Hindlimb muscle (tissue), 1 donor: ENCODE measurements at regions not wholly inside any gene's neighbourhood (a gene's known extent, or its start where the extent isn't known, plus 50 kb on each side); places are given as distances from the start of the nearest gene placed in this dataset.
"Not testable (repeated sequence)": the region's sequence is repeated elsewhere in the genome, so short reads cannot be mapped to it uniquely, and the experiment has no call there.

Experiments
- DNase-seq: peaks from one replicate; pipeline ENCODE4 v3.0.0-alpha.2; 2013

DNA sequence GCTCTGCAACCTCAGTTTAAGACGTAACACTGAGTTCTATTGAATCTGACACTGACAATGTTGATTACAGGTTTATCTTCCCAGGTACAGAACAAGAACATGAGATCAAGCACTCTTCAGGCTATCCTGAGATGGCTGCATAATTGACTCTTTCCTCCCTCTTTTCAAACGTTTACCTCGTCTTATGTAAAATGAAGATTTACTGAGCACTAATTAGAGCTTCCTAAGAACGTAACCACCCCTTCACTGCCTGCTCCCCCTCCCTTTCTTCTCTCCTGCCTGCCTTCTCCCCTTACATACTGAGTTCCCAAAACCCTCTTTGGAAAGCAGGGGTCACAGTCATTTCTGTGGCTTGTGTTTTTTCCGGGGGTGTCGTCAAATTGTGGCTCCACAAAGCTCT lies 86.2 kb upstream of the ADCY2 start:
- DNase-seq = not testable (repeated sequence)

- not testable (repeated sequence) for DNase-seq
Measured at GRCh38 chr5:7310656-7311055, 85.3 kb upstream of the ADCY2 start.

- no peak for DNase-seq
Measured at GRCh38 chr5:7315118-7315517, 80.8 kb upstream of the ADCY2 start.

DNA sequence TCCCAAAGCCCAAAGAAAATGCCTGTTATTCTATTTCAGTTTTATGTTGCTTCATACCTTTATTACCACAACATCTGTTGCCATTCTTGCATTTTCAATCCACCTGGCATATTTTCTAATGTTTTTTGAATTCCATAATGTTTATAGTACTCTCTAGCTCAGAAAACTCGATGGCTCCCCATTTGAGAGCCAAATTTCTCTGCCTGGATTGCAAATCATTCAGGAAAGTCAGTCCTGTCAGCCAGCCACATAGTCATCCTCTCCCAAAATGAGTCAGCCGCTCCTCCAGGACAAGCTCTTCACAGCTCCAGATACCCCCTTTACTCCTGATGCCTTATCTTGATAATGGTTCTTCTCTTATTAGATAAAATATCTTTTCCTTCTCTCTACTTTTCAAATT lies 78.2 kb upstream of the ADCY2 start:
- DNase-seq = no peak

DNA sequence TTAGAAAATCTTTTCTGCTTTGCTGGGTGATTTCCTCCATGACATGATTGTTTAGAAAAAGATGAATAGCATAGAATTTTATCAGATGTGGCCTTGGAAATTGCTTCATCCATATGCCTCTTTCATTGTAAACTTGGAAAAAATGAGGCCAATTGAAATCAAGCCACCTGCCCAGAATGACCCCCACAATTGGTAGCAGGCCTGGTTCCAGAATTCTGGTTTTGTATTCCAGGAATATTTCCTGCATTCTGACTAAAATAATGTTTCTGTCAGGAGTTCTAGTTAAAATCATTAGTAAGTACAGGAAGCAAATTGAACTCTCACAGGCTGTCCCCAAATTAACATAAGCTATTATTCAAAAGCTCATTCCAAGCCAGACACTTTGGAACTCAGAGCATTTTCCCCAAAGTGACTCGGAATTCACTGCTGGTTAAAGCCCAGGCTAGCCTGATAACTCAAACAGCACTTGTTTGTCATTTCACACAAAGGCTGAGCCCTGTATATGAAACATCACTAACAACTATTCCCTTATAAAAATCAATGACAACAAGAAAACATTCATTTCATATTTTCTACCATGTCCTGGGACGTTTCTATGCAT lies 75.1 kb upstream of the ADCY2 start:
- DNase-seq = no peak

GRCh38 chr5:7321724-7322123 lies 74.2 kb upstream of the ADCY2 start:
- DNase-seq = no peak

- DNase-seq = no peak
Measured at GRCh38 chr5:7324919-7325318, 71.0 kb upstream of the ADCY2 start.

DNA sequence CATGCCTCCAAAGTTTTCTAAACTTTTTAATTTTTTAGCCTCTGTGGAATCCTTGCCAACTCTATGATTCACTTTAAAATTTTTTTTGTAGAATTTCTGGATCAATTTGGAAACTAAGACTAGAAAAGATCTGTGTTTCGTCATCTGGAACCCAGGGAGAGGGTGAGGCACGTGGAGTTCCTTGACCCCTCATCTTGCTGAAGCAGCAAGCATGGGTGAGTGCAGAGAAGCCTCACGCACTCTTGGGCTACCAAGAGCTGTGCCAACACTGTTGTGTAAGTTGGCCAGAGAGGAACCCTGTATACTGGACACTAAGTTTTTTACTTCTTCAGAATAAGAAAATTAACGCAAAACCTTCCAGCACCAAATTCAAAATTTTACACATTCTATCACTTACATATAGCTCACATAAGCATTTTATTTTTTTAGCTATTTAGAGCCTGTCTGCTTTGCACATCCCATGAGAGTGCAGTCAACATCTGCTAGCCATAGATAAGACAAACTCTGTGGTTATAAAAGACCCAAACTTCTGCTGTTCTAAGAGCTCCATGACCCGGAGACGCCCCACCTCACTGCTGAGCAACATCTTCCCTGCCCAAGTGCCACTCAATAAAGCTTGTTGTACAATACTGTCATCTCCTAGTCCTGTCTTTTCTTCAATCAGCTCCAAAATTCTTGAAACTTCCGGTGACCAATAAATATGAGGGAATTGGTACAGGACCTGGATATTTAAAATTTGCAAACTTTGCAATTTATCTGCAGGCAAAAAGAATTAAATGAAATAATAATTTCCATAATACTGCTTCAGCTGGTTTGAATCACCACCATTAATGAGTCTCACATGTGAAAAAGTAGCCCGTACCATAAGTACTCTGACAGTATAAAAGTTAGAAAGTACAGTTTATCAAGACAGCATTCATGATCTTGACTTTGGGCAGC lies 69.7 kb upstream of the ADCY2 start:
- no peak for DNase-seq

DNA sequence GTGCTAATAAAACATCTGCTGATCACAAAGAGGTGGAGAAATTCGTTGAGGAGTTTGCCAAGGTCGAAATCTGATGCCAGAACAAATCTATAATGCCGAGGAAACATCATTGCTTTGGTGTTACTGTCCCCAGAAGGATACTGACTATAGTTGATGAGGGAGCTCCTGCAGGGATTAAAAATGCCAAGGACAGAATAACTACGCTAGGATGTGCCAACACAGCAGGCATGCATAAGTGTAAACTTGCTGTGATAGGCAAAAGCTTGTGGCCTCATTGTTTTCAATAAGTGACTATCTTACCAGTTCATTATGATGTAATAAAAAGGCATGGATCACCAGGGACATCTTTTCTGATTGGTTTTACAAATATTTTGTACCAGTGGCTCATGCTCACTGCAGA lies 66.8 kb upstream of the ADCY2 start:
- no peak for DNase-seq

- DNase-seq = no peak
Measured at GRCh38 chr5:7329712-7330111, 66.2 kb upstream of the ADCY2 start.

- DNase-seq = no peak
Measured at GRCh38 chr5:7330256-7330655, 65.7 kb upstream of the ADCY2 start.

DNA sequence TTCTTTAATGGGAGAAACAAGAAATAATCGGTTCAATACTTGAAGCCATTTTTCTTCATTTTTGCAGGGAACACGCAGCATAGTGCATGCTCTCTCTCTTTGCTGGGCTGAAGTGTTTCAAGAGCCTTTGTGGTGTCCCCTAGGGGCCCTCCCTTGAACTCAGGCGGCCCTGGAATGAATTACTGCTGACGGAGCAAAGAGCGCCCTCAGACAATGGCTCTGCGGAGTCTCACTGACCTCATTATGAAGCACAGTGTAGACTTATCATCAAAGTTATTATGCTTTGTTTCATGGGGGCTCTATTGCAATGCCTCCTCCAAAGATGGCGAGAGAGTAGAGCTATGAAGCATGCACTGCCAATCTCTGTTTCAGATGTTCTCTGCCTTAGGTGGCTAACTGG lies 64.8 kb upstream of the ADCY2 start:
- no peak for DNase-seq
